ENCODE measurements at regions not wholly inside any gene's neighbourhood (a gene's known extent, or its start where the extent isn't known, plus 50 kb on each side); places are given as distances from the start of the nearest gene placed in this dataset.

DNA sequence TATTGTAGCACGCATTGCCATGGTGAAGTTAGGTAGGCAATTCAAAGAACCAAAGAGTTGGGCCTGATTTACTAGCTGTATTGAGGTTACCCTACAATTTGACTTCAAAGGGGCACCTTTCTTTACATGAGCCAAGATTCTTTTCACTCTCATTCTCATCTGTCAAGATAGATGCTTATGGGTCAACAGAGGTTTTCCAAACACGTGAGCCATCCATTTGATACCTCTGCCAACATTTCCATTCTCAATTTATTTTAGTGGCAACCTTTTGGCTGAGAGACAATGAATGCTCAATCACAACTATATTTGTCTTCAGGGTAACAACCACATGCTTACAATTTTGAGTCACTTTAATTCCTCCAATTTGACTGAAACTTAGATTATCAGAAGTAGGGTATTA lies 370.6 kb upstream of the CDH20 start:
- intact Hi-C loops (cut with micrococcal nuclease) = no loop called here
- no peak for ATAC-seq
- Mint-ChIP-seq H3K4me1 (ENCODE audit: low read depth) (no peaks in the 10 kb centered on the region), H3K27me3 (no peaks in the 10 kb centered on the region), H3K4me3 (no peak overlapping the region), H3K27ac (no peak overlapping the region), H3K36me3 (ENCODE audit: low read depth) (no peaks in the 10 kb centered on the region), H3K9me3 (no peaks in the 10 kb centered on the region)
- TF ChIP-seq, protein P1, sequence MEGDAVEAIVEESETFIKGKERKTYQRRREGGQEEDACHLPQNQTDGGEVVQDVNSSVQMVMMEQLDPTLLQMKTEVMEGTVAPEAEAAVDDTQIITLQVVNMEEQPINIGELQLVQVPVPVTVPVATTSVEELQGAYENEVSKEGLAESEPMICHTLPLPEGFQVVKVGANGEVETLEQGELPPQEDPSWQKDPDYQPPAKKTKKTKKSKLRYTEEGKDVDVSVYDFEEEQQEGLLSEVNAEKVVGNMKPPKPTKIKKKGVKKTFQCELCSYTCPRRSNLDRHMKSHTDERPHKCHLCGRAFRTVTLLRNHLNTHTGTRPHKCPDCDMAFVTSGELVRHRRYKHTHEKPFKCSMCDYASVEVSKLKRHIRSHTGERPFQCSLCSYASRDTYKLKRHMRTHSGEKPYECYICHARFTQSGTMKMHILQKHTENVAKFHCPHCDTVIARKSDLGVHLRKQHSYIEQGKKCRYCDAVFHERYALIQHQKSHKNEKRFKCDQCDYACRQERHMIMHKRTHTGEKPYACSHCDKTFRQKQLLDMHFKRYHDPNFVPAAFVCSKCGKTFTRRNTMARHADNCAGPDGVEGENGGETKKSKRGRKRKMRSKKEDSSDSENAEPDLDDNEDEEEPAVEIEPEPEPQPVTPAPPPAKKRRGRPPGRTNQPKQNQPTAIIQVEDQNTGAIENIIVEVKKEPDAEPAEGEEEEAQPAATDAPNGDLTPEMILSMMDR (IDR thresholded peaks at IDR 0.05) = no peak
- no peak for DNase-seq
- POLR2A ChIA-PET = no interaction called here
- CTCF ChIA-PET = no interaction called here

DNA sequence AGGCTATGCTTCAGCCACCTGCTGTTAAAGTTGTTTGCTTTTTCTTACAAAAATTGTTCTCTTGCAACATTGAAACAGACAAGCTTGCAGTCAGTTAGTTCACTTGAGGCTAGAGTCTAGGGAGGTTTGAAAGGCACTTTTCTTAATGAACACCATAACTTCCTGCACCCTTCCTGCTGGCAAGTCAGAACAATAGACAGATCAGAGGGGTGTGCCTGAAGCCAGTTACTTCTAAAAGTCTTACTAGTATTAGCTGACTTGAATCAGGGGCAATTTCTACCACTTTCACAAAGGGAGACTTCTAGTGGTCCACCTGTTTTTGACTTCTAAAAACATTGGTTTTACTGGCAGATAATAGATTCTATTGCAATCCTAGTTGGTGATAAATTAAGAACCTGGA lies 367.4 kb upstream of the CDH20 start:
- peaks cover 2% of the 10 kb centered on the region for H3K9me3 Mint-ChIP-seq
- no peak overlapping the region for H3K4me3 Mint-ChIP-seq
- ATAC-seq (no peak), DNase-seq (no peak)
- H3K27ac Mint-ChIP-seq = no peak overlapping the region
- intact Hi-C loops (cut with micrococcal nuclease) = no loop called here
- H3K36me3 Mint-ChIP-seq (ENCODE audit: low read depth) = no peaks in the 10 kb centered on the region
- no peaks in the 10 kb centered on the region for H3K27me3 Mint-ChIP-seq
- TF ChIP-seq, protein P1 (IDR thresholded peaks at IDR 0.05) = no peak
- CTCF ChIA-PET = no interaction called here
- no peaks in the 10 kb centered on the region for H3K4me1 Mint-ChIP-seq (ENCODE audit: low read depth)
- POLR2A ChIA-PET = no interaction called here

DNA sequence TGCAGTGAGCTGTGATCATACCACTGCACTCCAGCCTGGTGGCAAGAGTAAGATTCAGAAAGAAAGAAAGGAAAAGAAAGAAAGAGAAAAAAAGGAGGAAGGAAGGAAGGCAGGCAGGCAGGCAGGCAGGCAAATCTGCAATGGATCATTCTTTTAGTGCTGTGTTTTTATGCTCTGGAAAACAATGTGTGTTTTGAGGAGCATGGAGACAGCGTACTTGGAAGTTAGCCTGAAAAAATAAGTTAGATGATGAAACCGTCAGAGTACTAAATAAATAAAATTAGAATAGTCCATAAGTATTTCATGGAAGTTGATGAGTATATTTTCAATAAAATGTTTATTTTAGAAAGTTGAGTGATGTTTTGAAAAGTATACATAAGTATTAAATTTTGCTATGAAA lies 366.4 kb upstream of the CDH20 start:
- Mint-ChIP-seq H3K27me3 (no peaks in the 10 kb centered on the region), H3K4me1 (ENCODE audit: low read depth) (no peaks in the 10 kb centered on the region), H3K36me3 (ENCODE audit: low read depth) (no peaks in the 10 kb centered on the region), H3K9me3 (peaks cover 2% of the 10 kb centered on the region), H3K4me3 (no peak overlapping the region), H3K27ac (no peak overlapping the region)
- ATAC-seq = no peak
- no peak for DNase-seq
- ChIA-PET POLR2A (no interaction called here), CTCF (no interaction called here)
- TF ChIP-seq, protein P1 (IDR thresholded peaks at IDR 0.05) = no peak
- intact Hi-C loops (cut with micrococcal nuclease) = no loop called here

DNA sequence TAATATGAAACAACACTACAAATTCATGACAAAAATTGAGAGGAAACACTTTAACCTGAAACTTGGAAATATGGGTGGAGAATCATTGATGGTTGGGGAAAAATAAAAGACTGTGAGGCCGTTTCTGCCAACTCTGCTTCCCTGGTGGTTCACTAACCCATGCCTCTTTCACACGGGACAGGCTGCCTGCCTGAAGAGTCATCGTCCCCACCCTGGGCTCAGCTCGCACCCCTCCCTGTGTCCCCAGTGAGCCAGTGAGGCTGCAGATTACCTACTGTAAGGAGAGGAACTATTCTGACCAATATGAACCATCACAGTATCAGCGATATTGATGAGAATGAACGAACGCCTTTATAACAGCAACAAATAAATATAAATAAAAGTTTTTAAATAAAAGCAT lies 357.8 kb upstream of the CDH20 start:
- H3K36me3 Mint-ChIP-seq (ENCODE audit: low read depth) = no peaks in the 10 kb centered on the region

DNA sequence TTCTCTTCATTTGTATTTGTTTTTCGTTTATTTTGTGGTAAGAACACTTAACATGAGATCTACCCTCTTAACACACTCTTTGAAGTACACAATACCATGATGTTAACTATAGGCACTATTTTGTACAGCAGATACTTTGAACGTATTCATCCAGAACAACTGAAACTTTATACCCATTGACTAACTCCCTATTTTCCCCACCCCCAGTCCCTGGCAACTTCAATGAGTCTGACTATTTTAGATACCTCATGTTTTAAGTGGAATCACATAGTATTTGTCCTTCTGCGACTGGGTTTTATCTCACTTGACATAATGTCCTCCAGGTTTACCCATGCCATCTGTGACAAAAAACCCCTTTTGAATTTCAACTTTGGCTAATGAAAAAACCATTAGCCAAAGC lies 356.3 kb upstream of the CDH20 start:
- Mint-ChIP-seq H3K36me3 (ENCODE audit: low read depth) (no peaks in the 10 kb centered on the region), H3K9me3 (peaks cover 1% of the 10 kb centered on the region), H3K4me1 (ENCODE audit: low read depth) (no peaks in the 10 kb centered on the region), H3K4me3 (no peak overlapping the region), H3K27me3 (no peaks in the 10 kb centered on the region), H3K27ac (no peak overlapping the region)
- no peak for ATAC-seq
- no peak for DNase-seq
- CTCF ChIA-PET = no interaction called here
- POLR2A ChIA-PET = no interaction called here
- TF ChIP-seq, protein P1 (IDR thresholded peaks at IDR 0.05) = no peak
- intact Hi-C loops (cut with micrococcal nuclease) = no loop called here

More for the DNA sequence above, 357.8 kb upstream of the CDH20 start:
- Mint-ChIP-seq H3K27me3 (no peaks in the 10 kb centered on the region), H3K4me3 (no peak overlapping the region), H3K27ac (no peak overlapping the region), H3K4me1 (ENCODE audit: low read depth) (no peaks in the 10 kb centered on the region), H3K9me3 (peaks cover 2% of the 10 kb centered on the region)
- CTCF ChIA-PET = no interaction called here
- DNase-seq (no peak), ATAC-seq (no peak)
- POLR2A ChIA-PET = no interaction called here
- TF ChIP-seq, protein P1 (IDR thresholded peaks at IDR 0.05) = no peak
- intact Hi-C loops (cut with micrococcal nuclease) = no loop called here

Data from activated CD8-positive, alpha-beta T cell treated with anti-CD3 and anti-CD28 coated beads for 36 hours (primary cell).